Panc1 (cell line): ENCODE measurements at regions not wholly inside any gene's neighbourhood (a gene's known extent, or its start where the extent isn't known, plus 50 kb on each side); places are given as distances from the start of the nearest gene placed in this dataset.
"Not testable (repeated sequence)": the region's sequence is repeated elsewhere in the genome, so short reads cannot be mapped to it uniquely, and the experiment has no call there.

ENCODE experiments used
- ATAC-seq: fragments of 200-7000 bp; cut with Tn5 transposase; 2 replicates; pipeline ENCODE4 v1.9.1; 2020; ENCODE audit warnings: mild to moderate bottlenecking, moderate library complexity
- BruUV-seq: library from RNA; stranded (reverse); fragments of 400-500 nt; replicated peaks from 2 replicates; lab custom pipeline; 2021; lab: Mats Ljungman, UMichigan
- CTCF ChIA-PET: fragments of 300-600 bp; sonication (Branson Sonifier 250); formaldehyde crosslinking; loops from one replicate; lab custom pipeline; 2022; ENCODE audit warnings: antibody characterized with exemption; lab: Charles Lee
- POLR2A ChIA-PET: fragments of 300-600 bp; sonication (Branson Sonifier 250); formaldehyde crosslinking; loops from one replicate; lab custom pipeline; 2022; ENCODE audit warnings: antibody characterized with exemption; lab: Charles Lee
- DNase-seq: peaks from one replicate; pipeline ENCODE4 v3.0.0-alpha.2; 2010; ENCODE audit warnings: low read depth, low spot score
- H3K27ac ChIP-seq: 2 replicates; pipeline ENCODE4 v1.5.1; 2011; ENCODE audit warnings: mild to moderate bottlenecking, low read length, inconsistent platforms
- H3K27me3 ChIP-seq: fragments of 200-500 bp; sonication (Bioruptor generic); 2 replicates; pipeline ENCODE4 v1.6.0; 2014; ENCODE audit warnings: low read length, inconsistent platforms; ENCODE audit not compliant: control insufficient read depth, insufficient read depth
- H3K36me3 ChIP-seq: fragments of 200-500 bp; sonication (Bioruptor generic); 2 replicates; pipeline ENCODE4 v1.5.1; 2014; ENCODE audit warnings: inconsistent platforms, mild to moderate bottlenecking, low read length, moderate library complexity; ENCODE audit not compliant: control insufficient read depth, insufficient read depth
- H3K4me1 ChIP-seq: 2 replicates; pipeline ENCODE4 v1.5.1; 2011; ENCODE audit warnings: inconsistent platforms, mild to moderate bottlenecking, low read length, moderate library complexity; ENCODE audit not compliant: control insufficient read depth, insufficient read depth
- H3K4me3 ChIP-seq, 2 experiments: 2 replicates each; pipeline ENCODE4 v1.5.1; 2011 to 2012; ENCODE audit warnings: low read depth in 2 of 2, low read length in 2 of 2, mild to moderate bottlenecking in 2 of 2, inconsistent platforms in 1 of 2, moderate library complexity in 1 of 2
- H3K9me3 ChIP-seq: fragments of 200-500 bp; sonication (Bioruptor generic); 2 replicates; pipeline ENCODE4 v1.5.1; 2014; ENCODE audit warnings: low read depth, mild to moderate bottlenecking, inconsistent platforms, low read length, moderate library complexity; ENCODE audit not compliant: control insufficient read depth, insufficient read depth
- CTCF ChIP-seq: fragments of 450-650 bp; IDR thresholded peaks from 2 replicates; pipeline ENCODE4 v1.5.1; 2017; ENCODE audit warnings: mild to moderate bottlenecking
- REST ChIP-seq, 2 experiments: IDR thresholded peaks; 2 replicates each; pipeline ENCODE4 v1.6.1; 2011 to 2012; ENCODE audit warnings: low read depth in 2 of 2, control low read depth in 1 of 2, low read length in 1 of 2, mild to moderate bottlenecking in 1 of 2, moderate library complexity in 1 of 2; ENCODE audit not compliant: insufficient read depth in 1 of 2
- SIN3A ChIP-seq: IDR thresholded peaks from 2 replicates; pipeline ENCODE4 v1.6.1; 2012; ENCODE audit warnings: low read depth, mild to moderate bottlenecking, low read length, moderate library complexity, borderline replicate concordance; ENCODE audit not compliant: insufficient read depth
- TCF7L2 ChIP-seq: IDR thresholded peaks from 2 replicates; pipeline ENCODE4 v1.6.1; 2011; ENCODE audit warnings: mild to moderate bottlenecking, low read depth, low read length, inconsistent platforms
- in situ Hi-C: cut with HindIII; loops from 2 replicates; pipeline ENCODE4 v1.10.0; 2016; ENCODE audit warnings: low sequenced_read_pairs, low pct_unique_long_range_greater_than_20kb
- intact Hi-C: fragments of 100-400 bp; cut with micrococcal nuclease; formaldehyde crosslinking; loops from one replicate; pipeline ENCODE4 v1.10.0; 2022; ENCODE audit not compliant: unreplicated experiment

GRCh38 chr7:81256991-81257390 lies 338.1 kb upstream of the SEMA3C start:
- in situ Hi-C loops, result no loop called here
- CTCF ChIA-PET, result no interaction called here

GRCh38 chr7:81248420-81248819 lies 329.6 kb upstream of the SEMA3C start:
- BruUV-seq, result no TSS peak
- in situ Hi-C loops, result no loop called here
- ChIA-PET POLR2A (no interaction called here), CTCF (no interaction called here)
- no peaks in the 10 kb centered on the region for H3K36me3 ChIP-seq
- ATAC-seq (no peak; the same call in 1 of the 2 replicates), DNase-seq (peak; percentile 65)
- no peak overlapping the region for H3K4me3 ChIP-seq
- intact Hi-C loops, result no loop called here
- TF ChIP-seq REST (IDR thresholded peaks at IDR 0.05; ENCODE audit: insufficient read depth in 1 of 2, low read depth in 2 of 2, low read length in 1 of 2) (no peak), SIN3A (no peak), TCF7L2 (no peak)
- H3K27me3 ChIP-seq, result no peaks in the 10 kb centered on the region
- H3K27ac ChIP-seq, result peak overlapping the region; percentile 57; the same call in 1 of the 2 replicates
- H3K4me1 ChIP-seq, result no peaks in the 10 kb centered on the region
- H3K9me3 ChIP-seq, result 0 out of 2 replicates have a peak, but pooled peaks cover 2% of the 10 kb centered on the region

More at GRCh38 chr7:81256991-81257390, 338.1 kb upstream of the SEMA3C start:
- no peak for DNase-seq
- TF ChIP-seq SIN3A (no peak), CTCF (peak; percentile 29), TCF7L2 (no peak)
- BruUV-seq, result no TSS peak
- intact Hi-C loops, result loop anchor here (1.0 kb wide), 1 partner anchor 12 kb away; no protein-coding TSS in a partner anchor
- H3K4me3 ChIP-seq, result no peak overlapping the region
- H3K27me3 ChIP-seq, result no peaks in the 10 kb centered on the region
- ATAC-seq, result no peak
- POLR2A ChIA-PET, result no interaction called here
- H3K27ac ChIP-seq, result peak overlapping the region; percentile 29; the same call in 1 of the 2 replicates
- peaks cover 24% of the 10 kb centered on the region; the same call in 1 of the 2 replicates for H3K9me3 ChIP-seq
- no peaks in the 10 kb centered on the region for H3K4me1 ChIP-seq
- H3K36me3 ChIP-seq, result no peaks in the 10 kb centered on the region

- BruUV-seq, H3K27me3 ChIP-seq, H3K4me1 ChIP-seq, H3K36me3 ChIP-seq, H3K4me3 ChIP-seq, POLR2A ChIA-PET, H3K27ac ChIP-seq, DNase-seq, intact Hi-C loops, ATAC-seq, in situ Hi-C loops, H3K9me3 ChIP-seq, CTCF ChIA-PET: not testable (repeated sequence)
These were observed 328.5 kb upstream of the SEMA3C start for GRCh38 chr7:81247364-81247763.
